Nephron progenitor cell (in vitro differentiated cells): ENCODE measurements at regions not wholly inside any gene's neighbourhood (a gene's known extent, or its start where the extent isn't known, plus 50 kb on each side); places are given as distances from the start of the nearest gene placed in this dataset.

Experiments
- DNase-seq: peaks from one replicate; pipeline ENCODE4 v3.0.0; 2021
- H3K27ac Mint-ChIP-seq: 2 replicates; pipeline ENCODE4 v1.8.0; 2021; ENCODE audit warnings: mild to moderate bottlenecking, moderate library complexity, mixed read lengths
- H3K27me3 Mint-ChIP-seq: 2 replicates; pipeline ENCODE4 v1.8.0; 2021; ENCODE audit warnings: mild to moderate bottlenecking, low read depth, mixed read lengths; ENCODE audit not compliant: poor library complexity
- H3K36me3 Mint-ChIP-seq: 2 replicates; pipeline ENCODE4 v1.8.0; 2021; ENCODE audit warnings: low read depth, mixed read lengths
- H3K4me1 Mint-ChIP-seq: 2 replicates; pipeline ENCODE4 v1.8.0; 2021; ENCODE audit warnings: mixed read lengths
- H3K4me3 Mint-ChIP-seq: 2 replicates; pipeline ENCODE4 v1.8.0; 2021; ENCODE audit warnings: mild to moderate bottlenecking, moderate library complexity, mixed read lengths
- H3K9me3 Mint-ChIP-seq: 2 replicates; pipeline ENCODE4 v1.8.0; 2021; ENCODE audit warnings: mild to moderate bottlenecking, moderate library complexity, mixed read lengths
- CTCF ChIP-seq: fragments of 200-600 bp; sonication (generic); IDR thresholded peaks from 2 replicates; pipeline ENCODE4 v1.5.0; 2021; ENCODE audit warnings: antibody characterized with exemption

GRCh38 chr18:46408334-46408987 is 248.6 kb downstream of the LOXHD1 start:
- Mint-ChIP-seq H3K27me3 (no peaks in the 10 kb centered on the region), H3K9me3 (no peaks in the 10 kb centered on the region), H3K4me3 (no peak overlapping the region), H3K27ac (peak overlapping the region; percentile 14), H3K4me1 (peaks cover 50% of the 10 kb centered on the region), H3K36me3 (peaks cover 11% of the 10 kb centered on the region)
- TF ChIP-seq CTCF, result peak; percentile 7
- no peak for DNase-seq

GRCh38 chr18:46411191-46411828 is 245.7 kb downstream of the LOXHD1 start:
- Mint-ChIP-seq H3K4me3 (no peak overlapping the region), H3K27me3 (no peaks in the 10 kb centered on the region), H3K4me1 (peaks cover 68% of the 10 kb centered on the region), H3K36me3 (peaks cover 16% of the 10 kb centered on the region), H3K27ac (no peak overlapping the region), H3K9me3 (no peaks in the 10 kb centered on the region)
- DNase-seq, result no peak
- TF ChIP-seq CTCF, result no peak

- peaks cover 68% of the 10 kb centered on the region for H3K4me1 Mint-ChIP-seq
- peaks cover 19% of the 10 kb centered on the region for H3K36me3 Mint-ChIP-seq
- H3K27ac Mint-ChIP-seq, result peak overlapping the region; percentile 36
- no peak for DNase-seq
- no peaks in the 10 kb centered on the region for H3K27me3 Mint-ChIP-seq
- no peaks in the 10 kb centered on the region for H3K9me3 Mint-ChIP-seq
- no peak for TF ChIP-seq CTCF
- no peak overlapping the region for H3K4me3 Mint-ChIP-seq
Observed at GRCh38 chr18:46411867-46412690, 244.9 kb downstream of the LOXHD1 start.

GRCh38 chr18:46412916-46413315 is 244.1 kb downstream of the LOXHD1 start:
- no peak for DNase-seq
- Mint-ChIP-seq H3K27me3 (no peaks in the 10 kb centered on the region), H3K27ac (peak overlapping the region; percentile 63)

GRCh38 chr18:46413684-46414083 is 243.3 kb downstream of the LOXHD1 start:
- H3K9me3 Mint-ChIP-seq, result no peaks in the 10 kb centered on the region
- DNase-seq, result no peak
- no peak overlapping the region for H3K27ac Mint-ChIP-seq
- no peaks in the 10 kb centered on the region for H3K27me3 Mint-ChIP-seq
- peaks cover 25% of the 10 kb centered on the region for H3K36me3 Mint-ChIP-seq
- no peak for TF ChIP-seq CTCF
- peaks cover 74% of the 10 kb centered on the region for H3K4me1 Mint-ChIP-seq
- no peak overlapping the region for H3K4me3 Mint-ChIP-seq

More at GRCh38 chr18:46412916-46413315, 244.1 kb downstream of the LOXHD1 start:
- H3K4me3 Mint-ChIP-seq, result no peak overlapping the region
- peaks cover 25% of the 10 kb centered on the region for H3K36me3 Mint-ChIP-seq
- peaks cover 68% of the 10 kb centered on the region for H3K4me1 Mint-ChIP-seq
- no peak for TF ChIP-seq CTCF
- no peaks in the 10 kb centered on the region for H3K9me3 Mint-ChIP-seq
